Endodermal cell (in vitro differentiated cells): ENCODE measurements at regions not wholly inside any gene's neighbourhood (a gene's known extent, or its start where the extent isn't known, plus 50 kb on each side); places are given as distances from the start of the nearest gene placed in this dataset.

Experiments
- DNase-seq: peaks from one replicate; pipeline ENCODE4 v3.0.0-alpha.2; 2017
- H3K27ac ChIP-seq: 2 replicates; pipeline ENCODE4 v1.5.1; 2013; ENCODE audit warnings: mild to moderate bottlenecking, low read depth, low read length, moderate library complexity
- H3K27me3 ChIP-seq: 2 replicates; pipeline ENCODE4 v1.6.1; 2013; ENCODE audit warnings: mild to moderate bottlenecking, low read length, moderate library complexity; ENCODE audit not compliant: insufficient read depth, control insufficient read depth, poor library complexity, severe bottlenecking
- H3K36me3 ChIP-seq: 2 replicates; pipeline ENCODE4 v1.7.0; 2013; ENCODE audit warnings: mild to moderate bottlenecking, low read length, moderate library complexity; ENCODE audit not compliant: control insufficient read depth, insufficient read depth
- H3K4me1 ChIP-seq: one replicate; pipeline ENCODE4 v1.7.0; 2013; ENCODE audit warnings: low read length; ENCODE audit not compliant: control insufficient read depth, insufficient read depth
- H3K4me3 ChIP-seq: 2 replicates; pipeline ENCODE4 v1.5.1; 2013; ENCODE audit warnings: mild to moderate bottlenecking, low read length, moderate library complexity
- H3K9ac ChIP-seq: 2 replicates; pipeline ENCODE4 v1.6.1; 2013; ENCODE audit warnings: mild to moderate bottlenecking, low read length, moderate library complexity; ENCODE audit not compliant: poor library complexity, severe bottlenecking; ENCODE audit errors: extremely low read depth
- H3K9me3 ChIP-seq: 2 replicates; pipeline ENCODE4 v1.6.1; 2013; ENCODE audit warnings: mild to moderate bottlenecking, low read length, moderate library complexity; ENCODE audit not compliant: control insufficient read depth
- H3K27ac Mint-ChIP-seq: 2 replicates; pipeline ENCODE4 v1.8.0; 2020; ENCODE audit warnings: mixed read lengths
- H3K27me3 Mint-ChIP-seq: 2 replicates; pipeline ENCODE4 v1.8.0; 2021; ENCODE audit warnings: mild to moderate bottlenecking, mixed read lengths; ENCODE audit not compliant: insufficient read depth
- H3K36me3 Mint-ChIP-seq: 2 replicates; pipeline ENCODE4 v1.8.0; 2020; ENCODE audit warnings: low read depth, mixed read lengths
- H3K4me1 Mint-ChIP-seq: 2 replicates; pipeline ENCODE4 v1.8.0; 2020; ENCODE audit warnings: mixed read lengths
- H3K4me3 Mint-ChIP-seq: 2 replicates; pipeline ENCODE4 v1.8.0; 2020; ENCODE audit warnings: mild to moderate bottlenecking, moderate library complexity, mixed read lengths
- H3K9me3 Mint-ChIP-seq: 2 replicates; pipeline ENCODE4 v1.8.0; 2020; ENCODE audit warnings: mild to moderate bottlenecking, mixed read lengths
- WGBS, 2 experiments: methylation state at CpG; one replicate each; pipeline versions ENCODE4 v1.1.5 to v1.1.7; 2013; ENCODE audit warnings: missing lambda C conversion rate in 2 of 2, mixed read lengths in 1 of 2; ENCODE audit not compliant: insufficient coverage in 1 of 2, insufficient read length in 1 of 2; 5-methylcytosine and 5-hydroxymethylcytosine counted together
- TF ChIP-seq, protein P1 (sequence below): fragments of 200-600 bp; sonication (generic); conservative IDR thresholded peaks from 2 replicates; pipeline ENCODE4 v1.5.0; 2021; ENCODE audit warnings: antibody characterized with exemption, mild to moderate bottlenecking

DNA sequence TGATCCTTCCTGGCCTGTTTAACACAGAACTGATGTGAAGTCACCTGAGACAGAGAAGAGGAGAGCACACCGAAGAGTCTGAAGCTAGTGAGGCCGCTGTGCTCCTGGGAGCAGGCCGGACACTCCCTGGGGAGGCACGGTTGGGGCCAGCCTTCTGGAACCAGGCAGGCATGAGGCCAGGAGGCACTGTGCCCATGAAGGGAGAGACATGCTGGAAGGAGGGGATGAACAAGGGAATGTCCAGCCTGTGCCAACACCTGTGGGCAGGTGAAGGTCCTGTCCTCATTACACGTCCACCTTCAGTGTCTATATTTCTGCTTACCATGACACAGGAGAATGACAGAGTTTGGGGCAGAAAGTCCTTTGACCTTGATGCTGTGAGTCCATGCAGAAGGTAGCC, 183.8 kb upstream of the S1PR3 start:
- H3K27me3 Mint-ChIP-seq: no peaks in the 10 kb centered on the region
- no peaks in the 10 kb centered on the region for H3K27me3 ChIP-seq
- WGBS, 2 experiments: 95% methylated on average over 4 to 5 of the region's 5 CpGs
- H3K9me3 ChIP-seq: no peaks in the 10 kb centered on the region
- no peak for DNase-seq
- H3K36me3 ChIP-seq: no peaks in the 10 kb centered on the region
- TF ChIP-seq, protein P1, sequence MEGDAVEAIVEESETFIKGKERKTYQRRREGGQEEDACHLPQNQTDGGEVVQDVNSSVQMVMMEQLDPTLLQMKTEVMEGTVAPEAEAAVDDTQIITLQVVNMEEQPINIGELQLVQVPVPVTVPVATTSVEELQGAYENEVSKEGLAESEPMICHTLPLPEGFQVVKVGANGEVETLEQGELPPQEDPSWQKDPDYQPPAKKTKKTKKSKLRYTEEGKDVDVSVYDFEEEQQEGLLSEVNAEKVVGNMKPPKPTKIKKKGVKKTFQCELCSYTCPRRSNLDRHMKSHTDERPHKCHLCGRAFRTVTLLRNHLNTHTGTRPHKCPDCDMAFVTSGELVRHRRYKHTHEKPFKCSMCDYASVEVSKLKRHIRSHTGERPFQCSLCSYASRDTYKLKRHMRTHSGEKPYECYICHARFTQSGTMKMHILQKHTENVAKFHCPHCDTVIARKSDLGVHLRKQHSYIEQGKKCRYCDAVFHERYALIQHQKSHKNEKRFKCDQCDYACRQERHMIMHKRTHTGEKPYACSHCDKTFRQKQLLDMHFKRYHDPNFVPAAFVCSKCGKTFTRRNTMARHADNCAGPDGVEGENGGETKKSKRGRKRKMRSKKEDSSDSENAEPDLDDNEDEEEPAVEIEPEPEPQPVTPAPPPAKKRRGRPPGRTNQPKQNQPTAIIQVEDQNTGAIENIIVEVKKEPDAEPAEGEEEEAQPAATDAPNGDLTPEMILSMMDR: no peak
- peaks cover 3% of the 10 kb centered on the region for H3K4me1 ChIP-seq
- no peak overlapping the region for H3K27ac Mint-ChIP-seq
- H3K4me3 ChIP-seq: no peak overlapping the region
- H3K4me1 Mint-ChIP-seq: peaks cover 17% of the 10 kb centered on the region
- H3K4me3 Mint-ChIP-seq: no peak overlapping the region
- H3K9me3 Mint-ChIP-seq: no peaks in the 10 kb centered on the region
- no peak overlapping the region for H3K9ac ChIP-seq
- no peaks in the 10 kb centered on the region for H3K36me3 Mint-ChIP-seq
- H3K27ac ChIP-seq: no peak overlapping the region

DNA sequence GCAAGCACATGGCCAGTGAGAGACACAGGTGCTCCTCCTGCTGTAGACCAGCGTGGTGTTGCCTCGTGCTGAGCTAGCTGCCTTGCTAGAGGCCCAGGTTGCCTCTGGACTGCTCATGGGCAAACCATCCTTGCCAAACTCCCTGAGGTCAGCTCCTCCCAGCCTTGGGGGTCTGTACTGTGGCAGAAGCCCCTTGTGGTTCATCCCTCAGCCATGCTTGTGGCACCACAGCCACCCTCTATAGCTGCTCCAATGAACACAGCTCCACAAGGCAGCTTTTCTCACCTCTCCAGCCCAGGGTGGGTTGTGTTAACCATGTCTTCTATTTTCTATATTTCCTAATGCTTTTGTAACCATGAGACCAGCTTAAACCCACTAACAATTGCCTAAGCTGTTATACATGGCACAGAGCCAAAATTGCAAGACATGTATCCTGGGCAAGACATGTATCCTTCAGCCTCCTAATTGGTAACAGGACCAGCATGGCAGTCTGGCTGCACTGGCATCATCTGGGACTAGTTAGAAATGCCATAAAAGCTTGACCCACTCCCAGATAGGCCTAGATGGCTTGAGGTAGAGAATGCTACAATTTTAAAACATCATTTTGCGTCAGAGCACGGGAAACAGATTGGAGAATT, 183.1 kb upstream of the S1PR3 start:
- Histone ChIP-seq H3K9me3 (no peaks in the 10 kb centered on the region), H3K27ac (no peak overlapping the region), H3K36me3 (no peaks in the 10 kb centered on the region), H3K27me3 (no peaks in the 10 kb centered on the region), H3K4me1 (peaks cover 3% of the 10 kb centered on the region), H3K4me3 (no peak overlapping the region), H3K9ac (no peak overlapping the region)
- Mint-ChIP-seq H3K4me1 (peaks cover 15% of the 10 kb centered on the region), H3K9me3 (no peaks in the 10 kb centered on the region), H3K36me3 (no peaks in the 10 kb centered on the region), H3K4me3 (no peak overlapping the region), H3K27me3 (no peaks in the 10 kb centered on the region), H3K27ac (no peak overlapping the region)
- TF ChIP-seq, protein P1: no peak
- WGBS, 2 experiments: 93 to 97% methylated on average over 4 of the region's 4 CpGs
- DNase-seq: peak; percentile 2

DNA sequence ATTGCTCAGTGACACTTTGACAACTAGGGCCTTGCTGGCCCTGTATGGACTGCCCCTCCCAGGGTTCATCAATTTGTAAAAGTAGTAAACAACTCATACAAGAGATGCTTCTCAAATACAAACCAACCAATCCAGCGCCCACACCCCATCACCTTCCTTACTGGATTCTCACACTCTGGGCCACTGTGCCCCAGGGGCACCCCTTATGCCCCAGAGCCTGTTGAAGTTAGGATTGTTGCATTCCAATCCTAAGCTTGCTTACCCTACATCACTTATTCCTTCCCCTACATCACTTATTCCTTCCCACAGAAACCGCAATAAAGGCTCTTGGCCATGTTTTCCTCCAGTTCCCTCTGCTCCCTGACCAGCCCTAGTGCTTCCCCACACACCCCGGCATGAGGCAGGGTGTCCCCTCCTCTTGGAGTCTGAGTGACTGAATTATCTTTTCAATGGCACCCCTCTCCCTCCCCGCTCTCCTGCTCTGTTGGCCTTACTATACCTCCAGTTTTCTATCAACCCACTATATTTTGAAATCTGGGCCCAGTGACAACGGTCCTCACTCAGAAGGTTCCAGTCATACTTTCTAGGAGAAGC, 182.4 kb upstream of the S1PR3 start:
- Mint-ChIP-seq H3K9me3 (no peaks in the 10 kb centered on the region), H3K4me3 (no peak overlapping the region), H3K27ac (no peak overlapping the region), H3K4me1 (peaks cover 13% of the 10 kb centered on the region), H3K36me3 (no peaks in the 10 kb centered on the region), H3K27me3 (no peaks in the 10 kb centered on the region)
- TF ChIP-seq, protein P1: no peak
- 93 to 94% methylated on average over 3 to 5 of the region's 5 CpGs for WGBS, 2 experiments
- H3K9me3 ChIP-seq: no peaks in the 10 kb centered on the region
- H3K9ac ChIP-seq: no peak overlapping the region
- no peak overlapping the region for H3K4me3 ChIP-seq
- peak; percentile 19 for DNase-seq
- peaks cover 2% of the 10 kb centered on the region for H3K4me1 ChIP-seq
- H3K27me3 ChIP-seq: no peaks in the 10 kb centered on the region
- H3K36me3 ChIP-seq: no peaks in the 10 kb centered on the region
- no peak overlapping the region for H3K27ac ChIP-seq
